SW480 (cell line): ENCODE measurements at regions not wholly inside any gene's neighbourhood (a gene's known extent, or its start where the extent isn't known, plus 50 kb on each side); places are given as distances from the start of the nearest gene placed in this dataset.
"Not testable (repeated sequence)": the region's sequence is repeated elsewhere in the genome, so short reads cannot be mapped to it uniquely, and the experiment has no call there.

Source experiments
- DNase-seq: peaks from one replicate; pipeline ENCODE4 v3.0.0-alpha.2; 2016; ENCODE audit warnings: low spot score

DNA sequence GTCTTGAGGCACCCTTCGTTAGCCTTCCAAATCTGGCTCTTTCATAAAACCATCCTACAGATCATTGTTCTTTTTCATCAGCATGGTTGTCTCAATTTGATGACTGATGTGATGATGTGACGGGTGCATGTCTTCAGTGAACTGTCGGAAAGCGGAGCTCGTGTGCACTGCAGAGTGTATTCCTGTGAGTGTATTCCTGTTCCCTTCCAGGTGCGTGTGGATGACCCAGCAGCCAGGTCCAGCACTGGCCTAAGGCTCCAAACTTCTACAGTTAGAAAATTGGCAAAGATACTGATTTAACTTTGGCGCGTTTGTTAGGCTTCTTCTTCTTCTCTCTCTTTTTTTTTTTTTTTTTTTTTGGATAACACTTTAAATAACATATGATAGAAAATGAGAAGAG lies 314.8 kb upstream of the SPATA31A3 start:
- not testable (repeated sequence) for DNase-seq

DNA sequence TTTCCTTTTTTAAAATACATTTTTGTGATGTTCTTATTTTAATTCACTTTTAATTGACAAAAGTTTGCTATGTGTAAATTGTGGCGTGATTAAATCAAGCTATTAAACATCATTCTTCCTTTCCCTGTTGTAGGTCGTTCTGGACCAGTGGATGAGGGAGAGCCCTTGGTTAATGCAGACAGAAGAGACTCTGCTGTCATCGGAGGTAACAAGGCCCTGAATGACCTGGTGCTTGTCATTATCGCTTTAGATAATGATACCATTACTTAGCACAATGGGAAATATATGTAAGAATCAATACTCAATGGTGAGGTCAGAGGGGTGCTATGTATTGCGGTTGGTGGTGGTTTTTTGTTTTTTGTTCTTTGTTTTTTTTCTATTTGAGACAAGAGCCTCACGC lies 296.4 kb upstream of the SPATA31A3 start:
- DNase-seq = not testable (repeated sequence)

DNA sequence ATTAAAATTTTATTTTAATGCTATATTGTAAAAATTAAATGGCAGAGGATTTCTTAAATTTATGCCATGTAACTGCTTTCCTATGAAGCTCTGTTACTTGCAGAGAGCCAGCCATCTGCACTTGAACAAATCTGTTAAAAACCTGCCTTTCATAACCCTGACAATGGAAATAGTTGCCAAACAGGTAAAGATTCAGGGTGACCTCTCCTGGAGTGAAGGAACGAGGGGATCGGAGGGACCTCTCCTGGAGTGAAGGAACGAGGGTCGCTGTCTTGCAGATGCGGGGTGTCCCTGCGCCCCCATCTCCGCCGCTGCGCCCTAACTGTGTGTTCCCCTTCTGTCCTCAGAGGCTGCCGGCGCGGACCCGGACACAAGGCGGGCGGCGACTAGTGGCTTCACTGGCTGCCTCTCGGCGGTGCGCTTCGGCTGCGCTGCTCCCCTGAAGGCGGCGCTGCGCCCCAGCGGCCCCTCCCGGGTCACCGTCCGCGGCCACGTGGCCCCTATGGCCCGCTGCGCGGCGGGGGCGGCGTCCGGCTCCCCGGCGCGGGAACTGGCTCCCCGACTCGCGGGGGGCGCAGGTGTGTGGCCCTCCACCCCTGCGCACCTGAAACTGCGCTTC lies 295.9 kb upstream of the SPATA31A3 start:
- DNase-seq = not testable (repeated sequence)

DNA sequence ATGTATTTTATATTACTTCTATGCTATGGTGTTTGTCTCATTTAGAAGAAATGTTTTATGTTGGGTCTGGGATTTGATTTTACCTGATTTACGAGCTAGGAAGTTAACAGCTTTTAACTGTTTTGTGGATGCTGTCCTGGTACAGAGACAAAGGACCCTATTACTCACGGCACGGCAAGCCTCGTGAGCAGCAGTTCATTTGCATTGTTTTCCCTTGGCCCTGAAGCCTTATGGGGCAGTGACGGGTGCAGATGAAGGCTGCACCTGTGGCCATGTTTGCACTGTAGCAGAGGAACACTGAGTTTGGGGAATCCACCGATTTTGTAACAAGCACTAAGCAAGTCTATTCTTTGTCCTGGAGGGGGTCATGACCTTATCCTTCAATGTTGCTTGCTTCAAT lies 291.9 kb upstream of the SPATA31A3 start:
- not testable (repeated sequence) for DNase-seq

DNA sequence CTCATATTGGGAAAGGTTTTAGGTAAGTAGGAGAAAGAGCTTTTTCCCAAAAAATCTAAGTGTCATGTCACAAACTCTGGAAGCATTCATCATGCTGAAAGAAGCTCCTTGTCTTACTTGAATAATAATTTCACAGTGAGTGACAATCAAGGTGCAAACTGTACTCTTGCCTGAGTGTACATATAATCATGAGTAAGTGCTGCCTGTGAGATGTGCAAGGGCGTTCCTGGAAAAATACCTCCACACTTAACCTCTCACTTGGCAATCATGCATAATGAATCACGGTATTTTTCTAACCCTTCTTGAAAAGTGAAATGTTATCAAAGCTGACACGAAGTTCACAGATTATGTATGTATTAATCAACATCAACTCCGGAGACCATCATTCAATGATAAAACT lies 289.2 kb upstream of the SPATA31A3 start:
- not testable (repeated sequence) for DNase-seq

DNA sequence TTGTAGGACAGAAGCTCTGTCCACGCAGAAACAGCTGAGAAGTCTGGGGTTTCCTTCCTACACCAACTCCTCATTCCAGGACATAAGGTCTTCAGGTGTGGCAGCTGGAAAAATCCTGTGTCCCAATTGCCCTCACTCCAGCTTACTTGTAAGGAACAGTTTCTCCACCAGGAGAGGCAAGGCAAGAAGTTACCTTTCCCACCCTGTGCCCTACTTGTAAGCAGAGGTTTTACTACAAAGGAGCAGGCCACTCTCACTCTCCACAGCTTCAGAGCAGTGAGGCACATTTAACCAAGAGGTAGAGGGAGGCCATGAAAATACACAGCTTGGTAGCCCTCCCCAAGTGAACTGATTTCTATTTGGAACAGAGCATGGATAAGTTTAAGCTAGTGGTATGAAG lies 277.3 kb upstream of the SPATA31A3 start:
- DNase-seq = not testable (repeated sequence)

DNA sequence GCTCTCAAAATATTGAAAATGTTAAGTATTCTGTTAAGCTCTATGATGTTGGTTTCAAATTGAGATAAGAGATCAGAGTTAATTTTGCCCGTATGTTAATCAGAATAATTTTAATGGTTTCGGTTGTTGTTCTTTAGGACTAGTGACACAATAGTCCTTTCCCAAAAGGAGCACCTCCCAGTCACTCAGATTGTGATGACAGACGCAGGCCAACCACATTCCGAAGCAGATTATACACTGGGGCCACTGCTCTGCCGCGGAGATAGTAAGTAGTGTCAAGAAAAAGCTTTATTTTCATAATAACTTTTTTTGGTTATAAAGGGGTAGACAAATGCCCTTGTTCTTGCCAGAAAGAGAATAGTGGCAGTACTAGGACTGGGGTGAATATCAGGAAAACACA lies 265.5 kb upstream of the SPATA31A3 start:
- DNase-seq = not testable (repeated sequence)

DNA sequence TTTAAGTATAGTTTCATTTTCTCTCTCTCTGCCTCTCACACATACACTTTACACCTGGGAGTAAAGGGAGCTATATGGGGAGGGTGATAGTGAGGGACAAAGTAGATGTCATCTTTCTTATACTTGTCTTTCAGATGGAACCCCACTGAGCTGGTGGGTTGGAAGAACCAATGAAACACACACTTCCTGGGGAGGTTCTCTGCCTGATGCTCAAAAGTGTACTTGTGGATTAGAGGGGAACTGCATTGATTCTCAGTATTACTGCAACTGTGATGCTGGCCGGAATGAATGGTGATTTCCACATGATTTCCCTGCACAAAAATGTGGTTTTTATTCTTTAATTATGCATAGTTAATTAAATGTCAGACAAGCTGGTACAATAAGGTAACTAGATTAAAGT lies 256.6 kb upstream of the SPATA31A3 start:
- DNase-seq = not testable (repeated sequence)

DNA sequence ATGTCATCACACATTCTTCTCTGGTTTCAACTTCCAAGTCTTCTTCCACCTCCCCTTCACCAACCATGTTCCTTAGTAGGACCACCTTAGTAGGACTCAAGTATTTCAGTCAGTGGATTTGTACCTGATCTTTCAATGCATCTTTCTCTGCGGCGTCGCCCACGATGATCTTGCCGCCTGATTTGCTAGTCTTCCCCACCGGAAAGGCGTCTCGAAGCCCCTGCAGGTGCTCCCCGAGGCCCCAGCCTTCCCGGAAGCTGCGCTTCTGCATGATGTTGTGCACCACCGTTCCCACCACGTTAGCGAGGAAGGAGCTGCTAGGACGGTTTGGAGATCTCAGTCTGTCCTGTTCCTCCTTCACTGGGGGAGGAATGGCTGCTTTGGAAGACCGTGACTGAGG lies 219.7 kb upstream of the SPATA31A3 start:
- DNase-seq = not testable (repeated sequence)

DNA sequence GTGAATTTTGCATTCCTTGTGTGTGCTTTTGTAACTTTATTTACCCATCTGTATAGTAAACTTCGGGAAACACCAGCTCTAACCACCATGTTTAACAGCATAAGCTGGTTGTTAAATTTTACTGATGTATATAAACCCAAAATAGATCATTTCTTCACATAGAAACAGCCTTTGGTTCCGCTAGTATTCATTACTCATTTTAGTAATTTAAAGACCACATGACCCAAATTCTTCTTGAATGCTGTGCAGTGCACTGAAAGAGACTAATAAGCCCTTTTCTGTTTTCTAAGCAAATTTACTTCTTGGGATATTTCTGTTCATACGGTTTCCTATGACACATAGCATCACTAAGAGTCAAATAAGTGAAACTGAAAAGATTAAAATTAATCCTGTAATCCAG lies 218.5 kb upstream of the SPATA31A3 start:
- not testable (repeated sequence) for DNase-seq

DNA sequence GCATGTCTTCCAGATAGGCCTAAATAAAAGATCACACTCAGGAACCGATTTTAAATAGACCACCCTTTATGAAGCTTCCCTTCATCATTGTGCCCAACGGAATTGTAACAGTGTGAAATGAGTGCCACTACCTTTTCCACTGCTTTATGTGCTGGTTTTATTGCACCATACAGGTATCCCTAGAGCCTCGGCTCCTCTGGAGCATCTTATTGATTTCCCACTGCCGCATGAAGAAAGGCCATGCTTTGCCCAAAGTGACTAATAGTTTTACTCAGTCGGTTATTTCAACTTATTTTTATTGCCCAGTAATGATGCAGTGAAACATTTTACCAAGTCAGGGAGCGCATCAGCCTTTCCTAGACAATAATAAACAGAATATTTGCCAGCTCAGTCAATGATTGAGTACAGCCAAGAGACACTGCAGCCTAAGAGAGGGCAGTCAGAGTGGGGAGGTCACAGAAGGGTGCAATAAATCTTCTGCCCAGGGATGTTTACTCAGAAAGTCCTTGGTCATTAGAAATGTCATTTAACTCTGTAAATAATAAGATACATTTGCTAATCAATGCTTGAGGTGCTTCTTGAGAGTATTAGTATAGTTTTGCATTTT lies 216.6 kb upstream of the SPATA31A3 start:
- DNase-seq = not testable (repeated sequence)

DNA sequence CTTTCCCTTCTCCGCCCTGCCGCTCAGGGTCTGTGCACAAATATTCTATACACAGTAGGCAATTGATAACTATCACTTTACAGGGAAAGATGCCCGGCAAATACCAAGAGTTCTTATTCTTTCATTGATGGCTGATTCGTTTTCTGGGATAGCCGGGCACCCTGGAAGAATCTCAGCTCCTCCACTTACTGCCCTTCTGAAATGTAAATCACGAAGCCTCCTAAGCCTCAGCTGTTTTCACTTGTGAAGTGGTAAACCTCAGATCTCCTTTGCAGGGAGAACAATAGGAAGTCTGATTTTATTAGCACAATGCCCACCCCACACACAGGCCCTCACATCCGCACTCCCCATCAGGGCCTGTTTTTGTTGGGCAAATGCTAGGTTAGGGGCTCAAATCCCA lies 203.8 kb upstream of the SPATA31A3 start:
- not testable (repeated sequence) for DNase-seq

DNA sequence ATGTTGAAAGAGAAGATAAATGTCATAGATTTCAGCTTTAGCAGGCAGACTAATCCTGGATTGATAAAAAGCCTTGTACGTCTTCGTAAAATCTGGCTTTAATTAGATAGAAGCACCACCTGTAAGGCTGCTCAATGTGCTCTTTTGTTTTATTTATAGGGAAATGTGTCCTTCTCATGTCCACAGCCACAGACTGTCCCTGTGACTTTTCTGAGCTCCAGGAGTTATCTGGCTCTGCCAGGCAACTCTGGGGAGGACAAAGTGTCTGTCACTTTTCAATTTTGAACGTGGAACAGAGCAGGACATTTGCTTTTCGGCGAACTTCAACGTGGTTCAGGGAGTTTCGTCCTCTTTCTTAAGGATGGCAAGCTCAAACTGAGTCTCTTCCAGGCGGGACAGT lies 203.0 kb upstream of the SPATA31A3 start:
- DNase-seq = not testable (repeated sequence)

DNA sequence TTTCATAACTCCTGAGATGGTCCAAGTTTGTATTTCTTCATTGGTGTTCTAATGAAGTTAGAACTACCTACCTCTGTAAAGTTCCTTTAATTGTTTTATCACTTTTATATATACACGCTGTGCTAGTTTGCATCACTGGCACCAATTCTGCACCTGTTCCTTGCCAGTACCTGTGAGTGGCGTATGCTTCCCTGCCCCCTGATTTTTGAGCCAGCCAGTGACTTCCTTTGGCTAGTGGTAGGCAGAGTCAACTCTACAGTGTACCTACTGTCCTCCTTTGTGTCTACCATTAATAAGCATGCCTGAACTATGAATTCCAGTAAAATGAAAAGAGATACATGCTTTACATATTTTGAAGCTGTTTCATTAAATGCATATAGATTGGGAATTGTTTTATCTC lies 186.8 kb upstream of the SPATA31A3 start:
- DNase-seq = not testable (repeated sequence)

DNA sequence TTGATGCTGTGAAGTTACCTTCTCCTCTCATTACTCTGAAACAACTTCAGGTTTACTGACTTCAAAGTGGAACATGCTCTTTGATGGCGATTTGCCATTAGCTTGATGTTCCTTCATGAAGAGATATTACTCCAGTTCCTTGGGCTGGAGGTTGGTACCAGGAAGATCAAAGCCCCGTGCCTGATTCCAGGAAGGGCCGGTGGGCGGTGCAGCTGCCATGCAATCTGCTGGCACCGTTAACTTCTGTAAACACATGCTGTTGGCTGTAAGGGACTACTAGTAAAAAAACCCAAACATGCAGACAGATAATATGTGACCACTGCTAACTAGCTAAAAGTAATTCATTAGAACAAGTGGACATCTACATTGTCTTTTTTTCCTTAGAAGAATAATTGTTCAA lies 182.8 kb upstream of the SPATA31A3 start:
- not testable (repeated sequence) for DNase-seq

DNA sequence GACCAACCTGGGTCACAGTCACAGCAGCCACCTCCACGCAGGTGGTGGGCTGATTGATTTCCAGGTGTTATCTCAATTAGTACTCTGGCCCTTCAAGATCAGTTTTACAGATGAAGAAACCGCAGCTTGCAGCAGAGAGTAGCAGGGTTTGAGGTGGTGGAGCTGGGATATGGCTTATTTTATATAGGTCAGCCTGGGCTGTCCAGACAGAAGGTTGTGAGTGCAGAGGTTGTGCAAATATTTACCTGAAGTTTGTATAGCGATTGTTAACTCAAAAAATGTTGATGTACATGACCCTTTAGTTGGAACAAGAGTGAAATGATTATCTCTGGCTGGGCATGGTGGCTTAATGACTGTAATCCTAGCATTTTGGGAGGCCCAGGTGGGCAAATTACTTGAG lies 179.4 kb upstream of the SPATA31A3 start:
- not testable (repeated sequence) for DNase-seq

DNA sequence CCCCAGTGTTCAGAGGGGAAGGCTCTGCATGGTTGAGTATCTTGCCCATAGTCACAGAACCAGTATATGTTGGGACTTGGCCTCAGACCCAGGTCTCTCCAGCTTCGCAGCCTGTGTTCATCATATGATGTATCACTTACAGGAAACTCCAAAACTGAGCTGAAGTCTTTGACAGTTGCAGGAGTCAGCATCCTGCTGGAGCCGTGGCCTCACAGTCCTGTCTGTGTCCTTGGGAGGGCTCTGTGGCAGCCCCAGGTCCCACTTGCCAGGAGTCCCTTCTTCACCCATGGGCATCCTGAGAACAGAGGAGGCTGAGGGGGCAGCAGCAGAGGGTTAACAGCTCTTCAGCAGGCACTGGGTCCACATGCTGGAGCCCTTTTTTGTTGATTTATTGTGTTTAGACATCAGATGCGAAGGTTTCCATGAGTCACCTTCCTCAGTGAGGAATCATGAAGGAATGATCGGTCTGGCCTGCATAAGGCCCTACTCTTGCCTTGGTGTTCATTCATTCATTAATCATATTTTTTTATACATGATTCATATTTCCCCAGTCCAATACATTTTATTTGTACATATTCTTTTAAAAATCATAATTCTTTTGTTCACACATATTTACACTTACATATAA lies 176.3 kb upstream of the SPATA31A3 start:
- DNase-seq = not testable (repeated sequence)

DNA sequence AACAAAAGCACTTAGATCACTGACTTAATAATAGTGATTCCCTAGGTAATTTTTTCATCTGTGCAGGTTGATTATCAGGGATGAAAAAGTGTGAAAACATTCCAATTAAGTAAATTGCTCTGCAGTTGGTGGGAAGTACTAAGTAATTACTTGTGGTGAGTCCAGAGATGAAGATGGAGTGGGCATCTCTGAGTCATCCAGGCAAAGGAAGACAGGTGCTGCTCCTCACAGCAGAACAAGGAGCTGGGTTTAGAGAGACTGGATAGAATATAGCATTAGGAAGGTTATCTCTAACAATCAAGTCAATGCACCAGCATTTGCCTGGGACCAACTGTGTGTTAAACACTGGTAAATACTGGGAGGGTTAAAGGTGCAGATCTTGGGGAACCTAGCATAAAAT lies 174.0 kb upstream of the SPATA31A3 start:
- not testable (repeated sequence) for DNase-seq

DNA sequence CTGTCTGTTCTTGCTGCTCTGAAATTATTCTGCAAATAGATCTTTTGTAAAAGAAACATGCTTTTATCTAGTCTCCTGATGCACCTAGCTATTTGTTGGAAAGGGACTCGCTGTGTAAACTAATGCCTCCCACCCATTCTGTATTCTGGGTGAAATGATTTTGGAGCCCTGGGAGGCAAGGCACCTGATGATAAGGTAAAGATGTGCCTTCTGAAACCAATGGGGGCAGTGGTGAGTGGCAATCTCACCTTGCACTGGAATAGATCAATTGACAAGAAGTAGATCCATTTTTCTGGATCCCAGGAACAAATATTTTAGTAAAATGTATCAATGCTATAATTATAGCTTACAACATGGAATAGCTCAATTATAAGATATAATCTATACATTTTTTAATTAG lies 170.5 kb upstream of the SPATA31A3 start:
- DNase-seq = not testable (repeated sequence)

DNA sequence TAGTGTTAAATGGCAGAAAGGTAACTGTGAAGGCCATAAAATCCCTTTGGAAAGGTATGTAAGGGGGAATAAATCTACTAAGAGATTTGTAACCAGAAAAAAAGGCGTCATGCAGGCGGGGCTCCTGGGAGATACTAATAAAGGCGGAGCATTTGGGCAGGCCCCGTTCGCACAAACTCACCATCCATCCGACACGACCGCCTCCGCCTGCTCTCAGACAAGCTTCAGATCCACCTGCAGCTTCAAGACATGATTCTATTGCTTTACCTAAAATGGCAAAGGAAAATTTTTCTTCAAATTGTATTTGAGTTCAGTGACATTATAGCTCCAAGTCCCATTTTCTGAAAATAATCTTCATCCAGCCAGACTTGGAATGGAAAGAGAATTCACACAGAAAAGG lies 162.9 kb upstream of the SPATA31A3 start:
- not testable (repeated sequence) for DNase-seq

DNA sequence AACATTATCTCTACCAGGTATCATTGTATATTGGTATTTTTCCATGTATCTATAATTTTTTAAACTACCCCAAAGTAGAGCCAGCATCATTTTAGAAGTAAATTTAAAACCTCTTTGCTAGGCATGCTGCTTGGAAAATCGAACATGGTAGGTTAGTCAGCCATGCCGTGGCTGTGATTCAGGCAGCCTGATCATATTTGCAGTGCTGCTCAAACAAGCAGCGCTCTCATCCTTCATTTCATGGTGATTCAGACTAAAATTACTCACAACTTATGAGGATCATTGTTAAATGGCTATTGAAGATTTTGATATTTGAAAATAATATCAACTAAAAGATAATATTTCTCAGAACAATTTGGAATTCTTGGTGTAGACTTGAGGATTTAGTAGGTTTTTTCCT lies 161.2 kb upstream of the SPATA31A3 start:
- DNase-seq = not testable (repeated sequence)

DNA sequence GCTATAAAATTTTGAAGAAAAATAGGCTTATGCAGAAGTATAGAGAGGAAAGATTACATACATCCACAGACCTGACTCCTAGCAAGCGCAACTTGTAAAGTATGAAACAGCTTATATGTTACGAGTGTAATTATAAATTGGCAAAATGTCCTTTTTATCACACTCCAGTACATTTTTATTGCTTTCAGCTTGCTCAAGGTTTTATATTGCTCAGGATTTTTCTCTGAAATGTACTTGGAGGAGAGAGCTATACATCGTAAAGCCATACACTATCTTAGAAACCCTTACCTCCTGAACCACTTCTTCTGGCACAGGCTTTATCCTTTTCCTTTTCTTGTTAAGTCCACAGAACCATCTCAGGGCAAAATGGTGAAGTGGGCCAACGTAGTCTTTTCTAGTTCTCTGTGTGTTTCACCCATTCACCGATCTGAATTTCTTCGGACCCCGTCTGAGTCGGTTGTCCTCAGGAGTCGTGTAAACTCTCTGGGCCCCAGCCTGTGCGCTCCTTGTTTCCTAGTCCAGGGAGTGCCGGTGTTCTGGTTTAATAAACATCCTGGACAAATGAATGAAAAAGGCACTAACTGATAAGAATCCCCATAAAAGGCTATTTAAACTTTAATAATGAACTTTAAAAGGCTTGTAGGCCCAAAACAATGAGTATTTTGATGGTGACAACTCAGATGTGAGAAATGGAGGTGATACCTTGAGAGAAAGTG lies 150.2 kb upstream of the SPATA31A3 start:
- not testable (repeated sequence) for DNase-seq

DNA sequence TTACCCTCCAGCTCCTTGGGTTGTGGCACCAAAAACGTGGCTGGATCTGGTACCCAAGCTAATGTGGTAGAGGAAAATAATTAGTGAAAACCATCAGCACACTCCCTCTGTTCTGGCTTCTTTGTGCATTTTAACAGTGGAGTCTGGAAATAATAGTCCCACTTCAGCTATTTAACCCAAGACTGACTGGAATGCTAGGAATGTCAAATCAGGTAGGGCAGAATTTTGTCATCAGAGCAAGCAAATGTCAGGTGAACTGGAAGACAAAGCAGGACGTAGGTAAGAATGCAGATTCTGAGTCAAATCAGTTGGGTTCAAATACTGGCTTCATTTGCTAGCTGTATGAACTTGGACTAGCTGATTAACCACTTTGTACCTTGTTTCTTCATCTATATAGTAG lies 144.0 kb upstream of the SPATA31A3 start:
- not testable (repeated sequence) for DNase-seq
